Chondrocyte (in vitro differentiated cells): ENCODE measurements at regions not wholly inside any gene's neighbourhood (a gene's known extent, or its start where the extent isn't known, plus 50 kb on each side); places are given as distances from the start of the nearest gene placed in this dataset.

Source experiments
- DNase-seq: peaks from one replicate; pipeline ENCODE4 v3.0.0; 2021; ENCODE audit warnings: mixed read lengths, low spot score
- H3K27ac Mint-ChIP-seq: one replicate; pipeline ENCODE4 v1.8.0; 2021; ENCODE audit warnings: mild to moderate bottlenecking, moderate library complexity, mixed read lengths; ENCODE audit not compliant: unreplicated experiment
- H3K27me3 Mint-ChIP-seq: 2 replicates; pipeline ENCODE4 v1.8.0; 2021; ENCODE audit warnings: low read depth, mixed read lengths
- H3K36me3 Mint-ChIP-seq: 2 replicates; pipeline ENCODE4 v1.8.0; 2021; ENCODE audit warnings: low read depth, mixed read lengths
- H3K4me1 Mint-ChIP-seq: 2 replicates; pipeline ENCODE4 v1.8.0; 2021; ENCODE audit warnings: low read depth, mild to moderate bottlenecking, mixed read lengths
- H3K4me3 Mint-ChIP-seq: one replicate; pipeline ENCODE4 v1.8.0; 2021; ENCODE audit warnings: mild to moderate bottlenecking, moderate library complexity, mixed read lengths; ENCODE audit not compliant: unreplicated experiment
- H3K9me3 Mint-ChIP-seq: 2 replicates; pipeline ENCODE4 v1.8.0; 2021; ENCODE audit warnings: low read depth, mixed read lengths
- CTCF ChIP-seq: fragments of 200-600 bp; sonication (generic); IDR thresholded peaks from 2 replicates; pipeline ENCODE4 v1.5.0; 2021; ENCODE audit warnings: antibody characterized with exemption, mild to moderate bottlenecking, moderate library complexity

- H3K36me3 Mint-ChIP-seq, result no peaks in the 10 kb centered on the region
- DNase-seq, result no peak
- no peaks in the 10 kb centered on the region for H3K9me3 Mint-ChIP-seq
- H3K4me3 Mint-ChIP-seq, result no peak overlapping the region
- TF ChIP-seq CTCF, result no peak
- no peaks in the 10 kb centered on the region for H3K27me3 Mint-ChIP-seq
- H3K4me1 Mint-ChIP-seq, result no peaks in the 10 kb centered on the region
- no peak overlapping the region for H3K27ac Mint-ChIP-seq
Measured at GRCh38 chr2:223161873-223162458, 110.0 kb downstream of the KCNE4 start.

- no peak for TF ChIP-seq CTCF
- Mint-ChIP-seq H3K27me3 (no peaks in the 10 kb centered on the region), H3K4me3 (no peak overlapping the region), H3K9me3 (peaks cover 4% of the 10 kb centered on the region), H3K27ac (no peak overlapping the region), H3K36me3 (no peaks in the 10 kb centered on the region), H3K4me1 (no peaks in the 10 kb centered on the region)
- no peak for DNase-seq
Measured at GRCh38 chr2:223165423-223166214, 113.6 kb downstream of the KCNE4 start.

GRCh38 chr2:223166215-223166493 is 114.2 kb downstream of the KCNE4 start:
- no peaks in the 10 kb centered on the region for H3K27me3 Mint-ChIP-seq
- no peak overlapping the region for H3K27ac Mint-ChIP-seq
- H3K4me3 Mint-ChIP-seq, result no peak overlapping the region
- no peak for DNase-seq
- no peaks in the 10 kb centered on the region for H3K36me3 Mint-ChIP-seq
- no peak for TF ChIP-seq CTCF
- peaks cover 3% of the 10 kb centered on the region for H3K4me1 Mint-ChIP-seq
- H3K9me3 Mint-ChIP-seq, result peaks cover 4% of the 10 kb centered on the region

GRCh38 chr2:223166983-223167650 is 115.1 kb downstream of the KCNE4 start:
- Mint-ChIP-seq H3K4me1 (peaks cover 3% of the 10 kb centered on the region), H3K9me3 (peaks cover 4% of the 10 kb centered on the region), H3K4me3 (no peak overlapping the region), H3K27ac (no peak overlapping the region), H3K36me3 (no peaks in the 10 kb centered on the region), H3K27me3 (no peaks in the 10 kb centered on the region)
- DNase-seq, result no peak
- no peak for TF ChIP-seq CTCF

- Mint-ChIP-seq H3K9me3 (peaks cover 4% of the 10 kb centered on the region), H3K27ac (no peak overlapping the region), H3K27me3 (no peaks in the 10 kb centered on the region), H3K36me3 (no peaks in the 10 kb centered on the region), H3K4me1 (peaks cover 3% of the 10 kb centered on the region), H3K4me3 (no peak overlapping the region)
- no peak for DNase-seq
- TF ChIP-seq CTCF, result no peak
Measured at GRCh38 chr2:223169830-223170605, 118.0 kb downstream of the KCNE4 start.
